ENCODE measurements at regions not wholly inside any gene's neighbourhood (a gene's known extent, or its start where the extent isn't known, plus 50 kb on each side); places are given as distances from the start of the nearest gene placed in this dataset.

- TF ChIP-seq CTCF (conservative IDR thresholded peaks at IDR 0.05) = no peak
- no peak for TF ChIP-seq ZFX (IDR thresholded peaks at IDR 0.05)
- H3K27ac ChIP-seq = no peak overlapping the region
Observed at GRCh38 chr3:29100292-29100691, 180.6 kb upstream of the RBMS3 start.

GRCh38 chr3:29128001-29128400, 152.9 kb upstream of the RBMS3 start:
- TF ChIP-seq CTCF (conservative IDR thresholded peaks at IDR 0.05) = no peak
- TF ChIP-seq ZFX (IDR thresholded peaks at IDR 0.05) = no peak
- H3K27ac ChIP-seq = no peak overlapping the region

GRCh38 chr3:29137601-29138000, 143.3 kb upstream of the RBMS3 start:
- TF ChIP-seq ZFX (IDR thresholded peaks at IDR 0.05) = no peak
- TF ChIP-seq CTCF (conservative IDR thresholded peaks at IDR 0.05) = no peak
- no peak overlapping the region for H3K27ac ChIP-seq

- TF ChIP-seq CTCF (conservative IDR thresholded peaks at IDR 0.05) = no peak
- no peak for TF ChIP-seq ZFX (IDR thresholded peaks at IDR 0.05)
- no peak overlapping the region for H3K27ac ChIP-seq
Observed at GRCh38 chr3:29138171-29138570, 142.7 kb upstream of the RBMS3 start.

GRCh38 chr3:29140666-29141065, 140.2 kb upstream of the RBMS3 start:
- H3K27ac ChIP-seq = no peak overlapping the region
- TF ChIP-seq ZFX (IDR thresholded peaks at IDR 0.05) (no peak), CTCF (conservative IDR thresholded peaks at IDR 0.05) (no peak)

- no peak overlapping the region for H3K27ac ChIP-seq
- TF ChIP-seq ZFX (IDR thresholded peaks at IDR 0.05) (no peak), CTCF (conservative IDR thresholded peaks at IDR 0.05) (no peak)
Observed at GRCh38 chr3:29141197-29141917, 139.5 kb upstream of the RBMS3 start.

GRCh38 chr3:29141918-29142275, 139.0 kb upstream of the RBMS3 start:
- H3K27ac ChIP-seq = no peak overlapping the region
- TF ChIP-seq ZFX (IDR thresholded peaks at IDR 0.05) (no peak), CTCF (conservative IDR thresholded peaks at IDR 0.05) (no peak)
